Fibroblast of pulmonary artery (primary cell): ENCODE measurements at regions not wholly inside any gene's neighbourhood (a gene's known extent, or its start where the extent isn't known, plus 50 kb on each side); places are given as distances from the start of the nearest gene placed in this dataset.
"Not testable (repeated sequence)": the region's sequence is repeated elsewhere in the genome, so short reads cannot be mapped to it uniquely, and the experiment has no call there.

Source experiments
- DNase-seq: peaks from one replicate; pipeline ENCODE4 v3.0.0-alpha.2; 2010; ENCODE audit warnings: low read depth
- H3K4me3 ChIP-seq: replicated peaks from 2 replicates; pipeline ENCODE4 v1.5.1; 2011; ENCODE audit warnings: low read depth, mild to moderate bottlenecking, control low read depth, low read length, moderate library complexity
- TF ChIP-seq, protein P1 (sequence below): IDR thresholded peaks from 2 replicates; pipeline ENCODE4 v1.5.1; 2011; ENCODE audit warnings: mild to moderate bottlenecking, control low read depth, low read length, inconsistent platforms; ENCODE audit errors: missing control alignments

DNA sequence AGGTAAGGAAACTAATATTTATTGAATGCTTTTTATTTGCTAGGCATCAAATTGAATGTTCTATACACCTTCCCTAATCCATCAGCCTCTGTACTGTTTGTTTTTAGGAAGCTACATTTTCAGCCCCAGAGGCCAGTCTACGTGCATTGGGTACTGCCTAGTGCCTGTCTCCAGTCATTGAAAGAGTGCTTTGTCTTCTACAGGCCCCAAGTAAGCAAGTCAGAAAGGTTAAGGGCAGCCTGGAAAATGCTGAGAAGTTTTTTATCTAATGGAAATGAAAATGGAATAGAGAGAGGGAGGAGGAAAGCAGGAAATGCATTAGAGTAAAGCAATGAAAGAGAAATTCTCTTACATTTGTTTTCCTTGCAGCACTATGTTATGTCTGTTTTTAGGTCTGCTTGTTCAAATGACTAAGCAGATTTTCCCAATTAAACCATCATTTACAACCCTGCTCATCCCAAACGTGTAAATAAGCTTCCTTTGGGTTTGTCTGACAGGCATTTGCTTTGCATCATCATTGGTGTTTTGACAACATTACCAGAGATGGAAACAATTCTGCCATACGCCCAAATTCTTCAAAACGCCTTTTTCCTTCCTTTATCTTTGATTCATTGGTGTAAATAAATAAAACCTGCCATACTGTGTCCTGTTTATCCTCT lies 116.0 kb upstream of the GOT2 start:
- H3K4me3 ChIP-seq, result no peak overlapping the region
- TF ChIP-seq, protein P1, sequence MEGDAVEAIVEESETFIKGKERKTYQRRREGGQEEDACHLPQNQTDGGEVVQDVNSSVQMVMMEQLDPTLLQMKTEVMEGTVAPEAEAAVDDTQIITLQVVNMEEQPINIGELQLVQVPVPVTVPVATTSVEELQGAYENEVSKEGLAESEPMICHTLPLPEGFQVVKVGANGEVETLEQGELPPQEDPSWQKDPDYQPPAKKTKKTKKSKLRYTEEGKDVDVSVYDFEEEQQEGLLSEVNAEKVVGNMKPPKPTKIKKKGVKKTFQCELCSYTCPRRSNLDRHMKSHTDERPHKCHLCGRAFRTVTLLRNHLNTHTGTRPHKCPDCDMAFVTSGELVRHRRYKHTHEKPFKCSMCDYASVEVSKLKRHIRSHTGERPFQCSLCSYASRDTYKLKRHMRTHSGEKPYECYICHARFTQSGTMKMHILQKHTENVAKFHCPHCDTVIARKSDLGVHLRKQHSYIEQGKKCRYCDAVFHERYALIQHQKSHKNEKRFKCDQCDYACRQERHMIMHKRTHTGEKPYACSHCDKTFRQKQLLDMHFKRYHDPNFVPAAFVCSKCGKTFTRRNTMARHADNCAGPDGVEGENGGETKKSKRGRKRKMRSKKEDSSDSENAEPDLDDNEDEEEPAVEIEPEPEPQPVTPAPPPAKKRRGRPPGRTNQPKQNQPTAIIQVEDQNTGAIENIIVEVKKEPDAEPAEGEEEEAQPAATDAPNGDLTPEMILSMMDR, result no peak
- no peak for DNase-seq

DNA sequence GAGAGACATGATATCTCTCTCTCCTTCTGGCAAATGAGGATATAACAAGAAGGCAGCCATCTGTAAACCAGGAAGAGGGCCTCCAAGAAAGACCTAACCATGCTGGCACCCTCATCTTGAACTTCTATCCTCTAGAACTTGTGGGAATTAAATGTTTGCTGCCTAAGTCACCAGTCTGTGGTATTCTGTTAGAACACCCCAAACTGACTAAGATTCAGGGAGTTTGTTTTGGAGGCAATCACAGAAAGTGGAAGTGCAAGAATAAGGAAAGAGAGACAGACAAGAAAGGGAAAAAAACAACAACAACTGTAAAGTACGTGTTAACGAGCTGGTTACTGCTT lies 114.5 kb upstream of the GOT2 start:
- TF ChIP-seq, protein P1, result no peak
- no peak overlapping the region for H3K4me3 ChIP-seq

DNA sequence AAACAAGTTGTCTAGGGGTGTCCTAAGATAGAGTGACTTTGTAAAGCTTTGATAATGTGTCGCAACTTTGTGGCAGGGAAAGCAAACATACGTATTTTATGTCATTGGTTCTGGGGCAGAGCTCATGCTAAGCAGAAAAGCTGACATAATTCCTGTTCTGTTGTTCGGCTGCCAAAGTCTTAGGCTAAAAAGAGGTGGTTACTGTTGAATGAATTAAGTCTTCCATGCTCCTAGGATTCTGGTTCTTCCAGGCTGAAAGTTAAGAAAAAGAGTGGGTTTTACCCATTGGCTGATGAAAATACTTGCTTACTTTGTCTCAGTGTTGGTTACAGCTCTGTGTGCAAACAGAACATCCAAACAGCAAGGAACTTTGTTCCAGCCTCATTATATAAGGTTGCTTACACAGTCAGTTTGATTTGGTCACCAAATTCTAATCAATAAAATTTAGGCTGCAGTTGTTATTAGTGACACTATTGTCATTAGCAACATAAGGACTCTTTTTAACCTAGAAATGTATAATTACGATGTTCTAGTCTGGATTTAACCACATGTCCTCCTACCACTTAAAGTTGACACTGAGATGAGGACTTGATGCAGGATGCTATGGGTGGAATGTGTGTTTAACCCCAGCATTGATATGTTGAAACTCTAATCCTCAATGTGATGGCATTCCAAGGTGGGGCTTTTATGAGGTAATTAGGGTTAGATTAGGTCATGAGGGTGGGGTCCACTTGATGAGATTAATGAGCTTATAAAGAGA lies 114.0 kb upstream of the GOT2 start:
- no peak for DNase-seq
- no peak overlapping the region for H3K4me3 ChIP-seq
- TF ChIP-seq, protein P1, result no peak

More for the DNA sequence above, 114.5 kb upstream of the GOT2 start:
- no peak for DNase-seq

DNA sequence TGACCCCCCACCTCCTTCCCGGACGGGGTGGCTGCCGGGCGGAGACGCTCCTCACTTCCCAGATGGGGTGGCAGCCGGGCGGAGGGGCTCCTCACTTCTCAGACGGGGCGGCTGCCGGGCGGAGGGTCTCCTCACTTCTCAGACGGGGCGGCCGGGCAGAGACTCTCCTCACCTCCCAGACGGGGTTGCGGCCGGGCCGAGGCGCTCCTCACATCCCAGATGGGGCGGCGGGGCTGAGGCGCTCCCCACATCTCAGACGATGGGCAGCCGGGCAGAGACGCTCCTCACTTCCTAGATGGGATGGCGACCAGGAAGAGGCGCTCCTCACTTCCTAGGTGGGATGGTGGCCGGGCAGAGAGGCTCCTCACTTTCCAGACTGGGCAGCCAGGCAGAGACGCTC lies 112.1 kb upstream of the GOT2 start:
- not testable (repeated sequence) for H3K4me3 ChIP-seq, DNase-seq

DNA sequence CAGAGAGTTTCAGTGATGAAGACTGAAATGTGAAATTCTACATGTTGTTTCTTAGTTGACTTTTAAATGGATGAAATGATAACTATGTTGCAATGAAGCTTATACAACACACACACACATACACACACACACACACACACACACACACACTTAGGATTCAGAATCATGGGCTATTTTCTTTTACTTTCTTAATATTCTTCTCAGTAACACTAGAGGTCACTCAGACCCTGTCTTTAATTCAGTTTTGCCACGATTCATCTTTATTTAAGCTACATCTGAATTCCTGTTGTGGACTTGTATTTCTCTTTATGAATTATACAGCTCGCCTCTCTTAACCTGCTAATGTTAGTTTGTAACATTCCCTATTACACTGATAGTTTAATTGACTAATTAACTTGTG lies 109.6 kb upstream of the GOT2 start:
- TF ChIP-seq, protein P1, result no peak
- no peak overlapping the region for H3K4me3 ChIP-seq
- peak; percentile 36 for DNase-seq

DNA sequence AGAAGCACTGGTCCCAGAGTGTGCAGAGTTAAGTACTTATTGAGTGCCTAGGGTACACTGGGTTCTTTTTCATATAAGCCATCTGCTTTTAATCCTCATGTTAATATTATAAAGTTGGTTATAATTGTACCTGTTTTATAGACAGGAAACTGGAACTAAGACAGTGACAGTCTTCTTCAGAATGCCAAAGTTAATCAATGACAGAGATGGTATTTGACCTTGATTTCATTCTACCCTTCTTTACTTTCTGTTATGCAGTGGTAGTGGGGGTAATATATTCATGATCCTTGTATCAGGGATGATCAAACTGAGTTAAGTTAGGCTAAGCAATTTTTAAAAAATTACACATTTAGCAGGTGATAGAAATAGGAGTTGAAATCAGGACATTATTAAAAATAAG lies 108.6 kb upstream of the GOT2 start:
- TF ChIP-seq, protein P1, result no peak
- H3K4me3 ChIP-seq, result no peak overlapping the region
- DNase-seq, result no peak

DNA sequence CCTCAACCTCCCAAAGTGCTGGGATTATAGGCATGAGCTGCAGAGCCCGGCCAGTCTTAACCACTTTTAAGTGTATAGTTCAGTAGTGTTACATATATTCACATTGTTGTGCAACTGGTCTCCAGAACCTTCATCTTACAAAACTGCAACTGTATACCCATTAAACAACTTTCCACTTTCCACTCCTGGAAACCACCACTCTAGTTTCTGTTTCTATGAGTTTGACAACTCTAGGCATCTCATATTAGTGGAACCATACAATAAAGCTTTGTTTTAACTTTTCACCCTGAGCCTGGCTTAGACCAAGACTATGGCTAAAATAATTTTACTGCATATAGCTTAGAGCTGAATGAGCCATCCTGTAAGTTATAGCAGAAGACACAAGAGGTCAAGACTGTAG lies 108.0 kb upstream of the GOT2 start:
- DNase-seq, result no peak
- no peak overlapping the region for H3K4me3 ChIP-seq
- TF ChIP-seq, protein P1, result no peak
